ENCODE measurements at regions not wholly inside any gene's neighbourhood (a gene's known extent, or its start where the extent isn't known, plus 50 kb on each side); places are given as distances from the start of the nearest gene placed in this dataset.

DNA sequence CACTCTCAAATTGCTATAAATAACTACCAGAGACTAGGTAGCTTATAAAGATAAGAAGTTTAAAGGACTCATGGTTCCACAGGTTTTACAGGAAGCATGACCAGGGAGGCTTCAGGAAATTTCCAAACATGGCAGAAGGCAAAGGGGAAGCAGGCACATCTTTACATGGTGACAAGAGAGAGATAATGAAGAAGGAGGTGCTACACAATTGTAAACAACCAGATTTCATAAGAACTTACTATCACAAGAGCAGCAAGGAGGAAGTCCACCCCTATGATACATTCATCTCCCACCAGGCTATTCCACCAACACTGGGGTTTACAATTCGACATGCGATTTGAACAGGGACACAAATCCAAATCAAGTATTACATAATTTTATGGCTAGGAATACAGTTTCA is 257.7 kb downstream of the BTG1 start:
- Histone ChIP-seq H3K27ac (no peak overlapping the region), H3K4me3 (no peak overlapping the region), H3K4me1 (no peaks in the 10 kb centered on the region), H3K36me3 (no peaks in the 10 kb centered on the region), H3K9me3 (no peaks in the 10 kb centered on the region), H3K27me3 (no peaks in the 10 kb centered on the region)
- 97 to 100% methylated on average over 2 of the region's 2 CpGs for WGBS, 2 donors (ENCODE audit: low coverage in 1 of 2)
- TF ChIP-seq EP300 (IDR thresholded peaks at IDR 0.05; ENCODE audit: low read depth) (no peak), POLR2A (IDR thresholded peaks at IDR 0.05) (no peak), POLR2AphosphoS5 (IDR thresholded peaks at IDR 0.05) (no peak)
- TF ChIP-seq, protein P1, sequence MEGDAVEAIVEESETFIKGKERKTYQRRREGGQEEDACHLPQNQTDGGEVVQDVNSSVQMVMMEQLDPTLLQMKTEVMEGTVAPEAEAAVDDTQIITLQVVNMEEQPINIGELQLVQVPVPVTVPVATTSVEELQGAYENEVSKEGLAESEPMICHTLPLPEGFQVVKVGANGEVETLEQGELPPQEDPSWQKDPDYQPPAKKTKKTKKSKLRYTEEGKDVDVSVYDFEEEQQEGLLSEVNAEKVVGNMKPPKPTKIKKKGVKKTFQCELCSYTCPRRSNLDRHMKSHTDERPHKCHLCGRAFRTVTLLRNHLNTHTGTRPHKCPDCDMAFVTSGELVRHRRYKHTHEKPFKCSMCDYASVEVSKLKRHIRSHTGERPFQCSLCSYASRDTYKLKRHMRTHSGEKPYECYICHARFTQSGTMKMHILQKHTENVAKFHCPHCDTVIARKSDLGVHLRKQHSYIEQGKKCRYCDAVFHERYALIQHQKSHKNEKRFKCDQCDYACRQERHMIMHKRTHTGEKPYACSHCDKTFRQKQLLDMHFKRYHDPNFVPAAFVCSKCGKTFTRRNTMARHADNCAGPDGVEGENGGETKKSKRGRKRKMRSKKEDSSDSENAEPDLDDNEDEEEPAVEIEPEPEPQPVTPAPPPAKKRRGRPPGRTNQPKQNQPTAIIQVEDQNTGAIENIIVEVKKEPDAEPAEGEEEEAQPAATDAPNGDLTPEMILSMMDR (IDR thresholded peaks at IDR 0.05), result no peak
- DNase-seq, result no peak
- in situ Hi-C loops (cut with MboI; ENCODE audit: low pct_ligation_motif_present in 1 of 4, low pct_unique_long_range_greater_than_20kb in 1 of 4, low sequenced_read_pairs in 3 of 4), result no loop called here
- intact Hi-C loops (cut with DNase I; ENCODE audit: low total_unique reads), result no loop called here

DNA sequence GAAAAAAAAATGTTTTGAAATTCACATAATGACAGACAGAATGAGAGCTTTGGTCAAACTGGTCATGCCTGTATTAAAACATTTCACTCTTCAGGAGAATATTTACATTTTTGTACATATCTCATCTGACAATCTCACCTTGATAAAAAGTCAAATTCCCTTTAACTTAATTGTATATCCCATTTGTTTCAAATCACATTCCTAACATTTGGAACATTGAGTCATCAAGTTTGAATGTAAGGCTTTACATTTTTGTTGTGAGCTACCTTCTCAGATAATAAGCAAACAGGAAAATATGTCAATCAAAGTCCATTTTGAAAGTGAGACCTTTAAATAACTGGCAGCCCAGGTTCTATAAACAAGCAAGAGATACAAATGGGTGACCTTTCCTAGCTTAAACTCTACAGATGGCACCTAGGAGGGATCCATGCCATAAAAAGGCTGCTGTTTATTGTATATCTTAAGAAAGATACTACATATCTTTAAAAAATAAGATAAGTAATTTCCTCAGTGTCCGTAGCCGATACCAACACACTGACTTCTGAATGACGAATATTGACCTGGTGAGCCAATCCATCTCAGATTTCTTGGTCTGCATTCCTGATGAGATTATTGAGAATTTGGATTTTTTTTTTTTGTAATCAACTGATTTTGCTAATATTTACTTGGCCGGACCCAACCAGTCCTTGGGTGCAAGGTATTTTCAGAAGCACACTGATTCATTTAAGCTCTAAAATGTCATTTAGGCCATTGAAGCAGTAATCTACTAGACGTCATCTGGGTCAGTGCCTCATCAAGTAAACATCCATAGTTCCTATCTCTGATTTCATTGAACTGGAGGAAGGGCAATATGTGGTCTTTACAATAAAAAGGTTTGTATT is 259.6 kb downstream of the BTG1 start:
- TF ChIP-seq POLR2A (IDR thresholded peaks at IDR 0.05), result no peak
- TF ChIP-seq POLR2AphosphoS5 (IDR thresholded peaks at IDR 0.05), result no peak
- TF ChIP-seq, protein P1 (IDR thresholded peaks at IDR 0.05), result no peak
- TF ChIP-seq EP300 (IDR thresholded peaks at IDR 0.05; ENCODE audit: low read depth), result no peak
- 90 to 94% methylated on average over 4 to 5 of the region's 5 CpGs for WGBS, 2 donors (ENCODE audit: low coverage in 1 of 2)
- H3K27me3 ChIP-seq, result no peaks in the 10 kb centered on the region
- H3K4me3 ChIP-seq, result no peak overlapping the region
- no peaks in the 10 kb centered on the region for H3K9me3 ChIP-seq
- no peaks in the 10 kb centered on the region for H3K4me1 ChIP-seq
- H3K27ac ChIP-seq, result no peak overlapping the region
- intact Hi-C loops (cut with DNase I; ENCODE audit: low total_unique reads), result no loop called here
- no peak for DNase-seq
- in situ Hi-C loops (cut with MboI; ENCODE audit: low pct_ligation_motif_present in 1 of 4, low pct_unique_long_range_greater_than_20kb in 1 of 4, low sequenced_read_pairs in 3 of 4), result no loop called here
- no peaks in the 10 kb centered on the region for H3K36me3 ChIP-seq

- TF ChIP-seq, protein P1 (IDR thresholded peaks at IDR 0.05), result no peak
- TF ChIP-seq POLR2A (IDR thresholded peaks at IDR 0.05), result no peak
- no peak for TF ChIP-seq POLR2AphosphoS5 (IDR thresholded peaks at IDR 0.05)
- no peak for TF ChIP-seq EP300 (IDR thresholded peaks at IDR 0.05; ENCODE audit: low read depth)
- Histone ChIP-seq H3K36me3 (no peaks in the 10 kb centered on the region), H3K4me3 (no peak overlapping the region), H3K4me1 (no peaks in the 10 kb centered on the region), H3K27ac (no peak overlapping the region), H3K9me3 (no peaks in the 10 kb centered on the region), H3K27me3 (no peaks in the 10 kb centered on the region)
- in situ Hi-C loops (cut with MboI; ENCODE audit: low pct_ligation_motif_present in 1 of 4, low pct_unique_long_range_greater_than_20kb in 1 of 4, low sequenced_read_pairs in 3 of 4) (no loop called here), intact Hi-C loops (cut with DNase I; ENCODE audit: low total_unique reads) (no loop called here)
- DNase-seq, result no peak
- 85 to 87% methylated on average over 2 to 3 of the region's 3 CpGs for WGBS, 2 donors (ENCODE audit: low coverage in 1 of 2)
These were observed 261.4 kb downstream of the BTG1 start for GRCh38 chr12:91884230-91884629.

DNA sequence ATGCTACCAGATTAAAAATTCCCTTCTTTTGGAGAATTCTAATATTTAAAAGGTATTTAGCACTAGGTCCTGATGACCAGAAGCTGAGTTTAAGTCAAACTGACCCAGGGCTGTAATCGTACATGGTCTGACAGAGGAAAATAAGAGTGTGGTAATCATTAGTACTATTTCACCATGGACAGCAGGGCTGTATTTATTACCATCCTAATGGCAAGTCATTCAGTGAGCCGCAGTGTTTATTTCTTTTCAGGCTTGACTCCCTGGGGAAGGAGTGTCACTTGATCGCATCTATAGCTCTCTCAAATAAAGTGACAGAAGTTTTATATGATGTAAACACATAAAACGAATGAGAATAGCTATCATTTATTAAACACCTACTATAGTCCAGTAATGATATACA is 261.8 kb downstream of the BTG1 start:
- no peak for TF ChIP-seq POLR2AphosphoS5 (IDR thresholded peaks at IDR 0.05)
- TF ChIP-seq, protein P1 (IDR thresholded peaks at IDR 0.05), result no peak
- TF ChIP-seq EP300 (IDR thresholded peaks at IDR 0.05; ENCODE audit: low read depth), result no peak
- no peak for TF ChIP-seq POLR2A (IDR thresholded peaks at IDR 0.05)
- intact Hi-C loops (cut with DNase I; ENCODE audit: low total_unique reads), result no loop called here
- Histone ChIP-seq H3K36me3 (no peaks in the 10 kb centered on the region), H3K9me3 (no peaks in the 10 kb centered on the region), H3K4me3 (no peak overlapping the region), H3K27me3 (no peaks in the 10 kb centered on the region), H3K27ac (no peak overlapping the region), H3K4me1 (no peaks in the 10 kb centered on the region)
- in situ Hi-C loops (cut with MboI; ENCODE audit: low pct_ligation_motif_present in 1 of 4, low pct_unique_long_range_greater_than_20kb in 1 of 4, low sequenced_read_pairs in 3 of 4), result no loop called here
- 74 to 79% methylated on average over 4 of the region's 4 CpGs for WGBS, 2 donors (ENCODE audit: low coverage in 1 of 2)
- no peak for DNase-seq
